ENCODE measurements at regions not wholly inside any gene's neighbourhood (a gene's known extent, or its start where the extent isn't known, plus 50 kb on each side); places are given as distances from the start of the nearest gene placed in this dataset.
"Not testable (repeated sequence)": the region's sequence is repeated elsewhere in the genome, so short reads cannot be mapped to it uniquely, and the experiment has no call there.

DNA sequence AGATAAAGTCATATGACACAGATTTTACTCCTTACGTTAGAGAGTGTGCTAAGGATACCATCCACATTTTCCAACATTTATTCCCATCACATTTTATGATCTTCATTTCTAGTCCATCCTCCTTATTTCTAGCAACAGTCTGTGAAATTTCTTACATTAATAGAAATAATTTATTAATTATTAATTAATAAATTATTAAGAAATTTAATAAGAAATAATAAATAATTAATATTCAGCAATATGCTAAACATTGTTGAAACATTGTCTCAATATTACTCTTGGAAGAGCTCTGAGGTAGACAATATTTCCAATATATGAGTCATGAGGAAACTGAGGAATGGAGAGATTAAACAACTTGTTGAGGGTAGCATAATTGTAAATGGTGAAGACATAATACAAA, 1742.5 kb upstream of the CDH6 start:
- not testable (repeated sequence) for DNase-seq

DNA sequence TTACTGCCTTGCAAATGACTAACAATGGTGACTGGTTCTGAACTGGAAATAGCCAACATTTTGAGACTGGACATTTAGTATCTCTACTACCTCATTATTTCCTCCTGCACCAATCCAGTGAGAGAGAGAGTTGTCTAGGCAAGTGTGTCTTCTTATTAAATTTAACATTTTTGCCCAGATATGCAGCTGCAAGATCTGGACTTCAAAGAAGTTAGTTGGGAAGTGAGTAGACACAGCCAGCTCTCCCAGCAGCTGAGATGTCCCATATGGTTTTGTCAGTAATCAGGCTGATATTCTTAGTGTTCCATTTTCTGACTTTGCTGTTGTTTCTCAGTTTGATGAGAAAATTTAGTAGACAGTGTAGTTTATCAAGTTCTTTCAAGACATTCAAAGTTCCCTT, 1778.8 kb upstream of the CDH6 start:
- DNase-seq, result no peak

DNA sequence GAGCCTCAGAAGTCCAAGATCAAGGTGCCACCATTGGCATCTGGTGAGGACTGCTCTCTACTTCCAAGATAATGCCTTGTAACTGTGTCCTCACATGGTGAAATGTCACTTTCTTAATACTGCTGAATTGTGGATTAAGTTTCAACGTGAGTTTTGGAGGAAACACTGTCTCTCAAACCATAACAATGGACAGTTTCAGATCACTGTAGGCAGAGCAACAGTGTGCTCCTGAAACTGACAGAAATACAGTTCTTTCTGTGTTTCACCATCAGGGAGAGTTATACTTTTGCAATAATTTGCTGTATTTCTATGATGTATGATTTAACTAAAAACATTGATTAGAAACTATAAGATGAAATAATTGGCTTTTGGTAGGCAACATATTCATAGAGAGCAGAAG, 1780.5 kb upstream of the CDH6 start:
- DNase-seq, result no peak

DNA sequence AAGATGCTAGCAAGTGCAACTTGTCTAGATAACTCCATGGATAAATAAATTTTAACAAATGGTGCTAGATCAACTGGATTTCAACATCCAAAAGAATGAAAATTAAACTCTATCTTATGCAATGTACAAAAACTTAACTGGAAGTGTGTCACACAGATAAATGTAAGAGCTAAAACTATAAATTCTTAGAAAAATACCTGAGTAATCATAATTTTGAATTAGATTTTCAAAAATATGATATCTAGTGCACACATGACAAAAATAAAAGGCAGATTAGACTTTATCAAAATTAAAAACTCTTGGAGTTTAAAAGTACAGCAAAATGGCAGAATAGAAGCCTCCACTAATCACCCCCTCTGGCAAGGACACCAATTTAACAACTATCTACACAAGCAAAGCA, 1791.2 kb upstream of the CDH6 start:
- no peak for DNase-seq

DNA sequence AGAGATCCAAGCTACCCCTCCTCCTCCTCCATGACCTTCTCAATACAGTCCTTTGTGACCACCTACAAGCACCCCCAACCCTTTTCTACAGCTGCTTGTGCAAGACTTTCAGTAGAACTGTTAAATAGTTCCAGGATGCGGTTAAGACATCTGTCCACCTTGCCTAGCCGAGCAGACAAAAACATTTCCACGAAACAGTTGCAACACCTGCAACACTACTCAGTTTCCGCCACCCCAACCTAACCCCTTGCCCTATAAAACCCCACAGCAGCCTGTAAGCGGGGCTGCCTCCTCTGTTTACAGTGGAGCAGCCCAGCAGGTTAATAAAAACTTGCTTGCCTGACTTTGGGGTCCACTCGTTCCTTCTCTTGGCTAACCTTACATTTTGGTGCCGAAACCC, 1803.5 kb upstream of the CDH6 start:
- no peak for DNase-seq

DNA sequence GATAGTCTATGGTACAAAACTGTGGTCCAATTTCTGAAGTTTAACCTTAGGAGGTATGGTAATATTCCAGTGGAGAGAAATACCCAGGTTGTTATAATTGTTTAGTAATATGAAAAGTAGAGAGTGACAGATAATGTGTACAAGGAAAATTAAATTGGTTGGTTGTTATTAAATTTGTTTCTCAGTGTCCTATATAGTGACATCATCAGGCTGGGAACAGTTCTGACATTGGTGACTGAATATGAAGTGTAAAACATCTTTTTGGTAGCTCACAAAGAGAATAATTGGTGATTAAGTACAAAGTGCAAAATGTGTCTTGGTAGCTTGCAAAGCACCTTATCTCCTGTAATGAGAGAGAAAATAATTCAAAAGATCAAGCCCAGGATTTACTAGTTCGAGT, 1806.1 kb upstream of the CDH6 start:
- DNase-seq, result no peak

DNA sequence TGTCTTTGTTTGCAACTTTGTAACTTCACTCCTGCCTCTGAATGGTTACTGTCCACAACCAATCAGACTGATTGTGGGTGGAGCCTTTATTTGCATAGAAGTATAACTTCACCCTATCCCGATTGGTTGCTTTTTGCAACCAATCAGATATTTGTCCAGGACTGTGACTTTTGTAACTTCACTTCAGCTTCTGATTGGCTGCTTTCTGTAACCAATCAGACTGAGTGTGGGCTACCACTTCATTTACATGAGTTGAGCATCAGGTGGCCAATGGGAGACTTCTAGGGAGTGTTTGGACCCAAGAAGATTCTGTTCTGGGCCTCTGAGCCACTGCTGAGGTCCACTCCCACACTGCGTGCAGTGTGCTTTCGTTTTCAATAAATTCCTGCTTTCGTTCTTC, 1810.7 kb upstream of the CDH6 start:
- DNase-seq, result no peak

DNA sequence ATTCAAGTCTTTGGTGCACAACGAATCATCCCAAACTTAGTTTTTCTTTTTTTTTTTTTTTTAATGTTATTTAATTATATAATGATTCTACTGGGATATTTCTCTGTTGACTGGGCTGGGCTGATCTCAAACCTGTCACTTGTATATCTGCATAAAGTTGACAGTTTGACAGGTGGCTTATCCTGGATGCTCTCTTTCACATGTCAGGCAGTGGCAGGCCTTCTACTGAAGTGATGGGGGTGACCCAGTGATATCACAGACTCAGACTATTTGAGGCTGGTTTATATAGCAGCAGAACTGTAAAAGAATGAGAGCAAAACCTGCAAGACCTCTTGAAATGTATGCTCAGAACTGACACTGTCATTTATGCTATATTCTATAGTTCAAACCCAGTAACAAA, 1813.5 kb upstream of the CDH6 start:
- DNase-seq, result no peak

DNA sequence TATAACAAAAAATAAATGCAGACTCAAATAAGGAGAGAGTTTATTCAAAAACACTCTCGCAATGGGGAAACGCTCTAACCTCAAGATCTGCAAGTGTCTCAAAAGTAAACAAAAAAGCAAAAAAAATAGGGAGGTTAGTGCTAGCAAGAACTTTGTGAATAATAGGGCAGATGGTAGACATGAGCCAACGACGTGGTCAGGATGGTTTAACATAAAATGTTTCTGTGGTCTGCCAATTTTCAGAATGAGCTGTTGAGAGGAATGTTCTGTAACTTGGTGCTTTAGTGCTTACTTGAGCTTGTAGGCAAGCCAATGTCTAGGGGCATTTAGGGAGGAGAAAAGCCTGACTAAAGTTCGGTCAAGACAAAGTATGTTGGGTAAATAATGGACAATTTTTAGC, 1813.9 kb upstream of the CDH6 start:
- DNase-seq, result no peak

DNA sequence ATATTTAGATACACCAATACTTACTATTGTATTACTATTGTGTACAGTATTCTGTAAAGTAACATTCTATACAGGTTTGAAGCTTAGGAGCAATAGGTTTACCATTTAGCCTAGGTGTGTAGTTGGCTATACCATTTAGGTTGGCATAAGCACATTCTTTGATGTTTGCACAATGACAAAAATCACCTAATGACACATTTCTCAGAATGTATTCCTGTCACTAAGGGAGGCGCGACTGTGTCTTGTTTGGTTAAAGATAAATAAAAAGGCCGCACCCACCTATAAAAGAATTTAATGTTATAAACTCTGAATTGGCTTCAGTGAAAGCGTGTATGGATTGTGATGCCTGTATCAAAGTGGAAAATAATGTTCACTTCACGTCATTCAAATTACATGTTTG, 1815.4 kb upstream of the CDH6 start:
- DNase-seq, result no peak

DNA sequence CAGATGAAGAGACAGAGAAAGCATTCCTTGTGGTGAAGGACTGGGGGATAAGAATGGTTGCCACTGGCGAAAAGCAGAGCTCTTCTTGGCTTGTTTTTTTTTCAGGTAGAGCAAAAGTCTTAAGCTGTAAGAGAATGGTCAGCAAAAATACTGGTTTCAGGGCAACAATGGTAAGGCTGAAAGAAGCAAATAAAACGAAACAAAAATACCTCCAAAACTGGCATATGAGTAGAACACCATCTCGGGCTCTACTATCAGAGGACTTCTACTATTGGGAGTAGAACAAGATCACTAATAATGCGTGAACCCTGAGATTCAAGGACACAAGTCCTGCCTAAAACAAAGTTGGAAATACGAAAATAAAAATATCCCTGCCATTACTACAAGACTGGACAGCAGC, 1823.2 kb upstream of the CDH6 start:
- no peak for DNase-seq

DNA sequence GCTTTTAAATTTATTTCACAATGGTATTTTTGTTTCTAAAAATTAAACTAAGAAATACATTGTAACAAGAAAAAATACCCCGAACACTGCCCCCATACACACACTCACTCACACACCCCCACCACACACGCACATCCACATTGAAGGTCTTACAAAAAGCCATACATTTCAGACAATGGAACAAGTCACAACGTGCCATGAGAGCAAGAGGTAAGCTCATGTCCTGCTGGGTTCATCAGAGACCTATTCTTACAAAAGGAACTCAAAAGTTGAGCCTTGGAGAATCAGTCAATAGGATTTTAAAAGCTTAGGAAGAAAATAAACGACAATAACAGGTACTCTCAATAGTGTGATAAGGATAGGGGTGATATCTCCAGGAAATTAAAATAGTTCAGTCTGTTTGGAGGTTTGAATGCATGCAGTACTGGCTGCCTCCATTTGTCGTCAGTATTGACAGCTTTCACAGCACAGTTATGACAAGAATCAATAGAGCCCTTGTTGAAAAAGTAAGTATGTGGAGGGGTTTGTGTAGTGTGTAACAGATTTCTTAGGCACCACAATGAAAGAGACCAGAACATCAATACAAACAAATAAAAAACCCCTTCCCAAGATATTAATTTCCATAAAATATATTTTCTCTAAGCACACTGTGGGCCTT, 1826.2 kb upstream of the CDH6 start:
- DNase-seq, result no peak

DNA sequence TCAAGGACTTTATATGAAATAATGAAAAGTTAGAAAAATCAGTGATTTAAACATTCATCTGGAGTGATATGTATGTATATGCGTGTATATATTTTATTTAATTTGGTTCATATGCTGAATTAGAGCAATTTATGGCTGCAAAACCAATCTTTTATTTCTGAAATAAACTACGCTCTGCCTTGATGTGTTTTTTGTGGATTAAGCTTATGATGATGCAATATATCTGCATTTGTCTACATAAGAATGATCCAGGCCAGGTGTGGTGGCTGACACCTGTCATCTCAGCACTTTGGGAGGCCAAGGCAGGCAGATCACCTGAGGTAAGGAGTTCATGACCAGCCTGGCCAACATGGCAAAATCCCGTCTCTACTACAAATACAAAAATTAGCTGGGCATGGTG, 1842.3 kb upstream of the CDH6 start:
- DNase-seq, result no peak

DNA sequence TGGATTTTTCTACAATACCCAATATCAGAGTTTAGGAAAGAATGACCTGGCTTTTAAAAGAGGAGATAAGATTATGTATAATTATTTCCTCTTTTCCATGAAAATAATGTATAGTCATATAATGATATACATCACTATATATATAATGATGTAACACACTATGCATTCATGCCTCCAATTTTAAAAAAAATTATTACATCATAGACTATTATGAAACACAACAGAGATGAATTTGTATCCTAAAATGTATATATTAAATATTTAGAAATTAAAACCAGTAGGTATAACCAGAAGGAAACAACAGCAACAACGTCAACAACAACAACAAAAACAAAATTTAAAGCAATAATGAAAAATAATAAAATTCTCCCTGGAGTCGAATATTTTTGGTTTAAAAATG, 1856.5 kb upstream of the CDH6 start:
- no peak for DNase-seq

DNA sequence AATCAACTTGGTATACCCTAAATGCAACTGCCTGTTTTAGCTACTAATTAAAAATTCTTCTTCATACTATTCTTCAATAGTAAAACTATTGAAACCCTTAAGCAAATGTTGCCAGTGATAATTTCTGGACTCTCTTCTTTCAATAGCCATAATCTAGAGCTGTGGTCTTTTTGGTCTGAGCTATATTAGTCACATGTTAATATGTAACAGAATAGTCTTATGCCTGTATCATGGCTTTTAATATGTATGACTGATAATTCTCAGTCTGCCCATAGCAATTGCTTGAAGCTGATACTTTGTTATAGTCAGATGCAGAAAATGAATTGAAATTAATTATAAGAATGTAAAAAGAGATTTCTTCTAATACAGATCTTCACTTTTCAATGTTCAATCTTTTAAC, 1871.9 kb upstream of the CDH6 start:
- no peak for DNase-seq

DNA sequence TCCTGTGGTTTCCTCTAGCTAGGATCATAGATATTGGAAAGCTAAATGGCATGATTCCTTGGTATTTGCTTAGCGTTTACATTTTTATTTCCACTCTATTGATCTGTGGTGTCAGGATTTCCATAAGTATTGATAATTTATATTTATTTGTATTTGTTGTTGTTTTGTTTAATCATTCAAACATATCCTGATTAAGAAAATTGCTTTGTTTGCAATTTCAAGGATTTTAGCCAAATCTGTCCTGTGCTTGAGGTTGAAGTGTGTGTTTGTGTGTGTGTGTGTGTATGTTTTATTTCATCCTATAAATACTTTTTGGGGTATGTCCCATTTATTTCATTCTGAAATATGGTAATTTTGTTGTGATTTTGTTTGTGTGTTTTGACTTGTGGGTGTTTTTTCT, 1884.1 kb upstream of the CDH6 start:
- no peak for DNase-seq

DNA sequence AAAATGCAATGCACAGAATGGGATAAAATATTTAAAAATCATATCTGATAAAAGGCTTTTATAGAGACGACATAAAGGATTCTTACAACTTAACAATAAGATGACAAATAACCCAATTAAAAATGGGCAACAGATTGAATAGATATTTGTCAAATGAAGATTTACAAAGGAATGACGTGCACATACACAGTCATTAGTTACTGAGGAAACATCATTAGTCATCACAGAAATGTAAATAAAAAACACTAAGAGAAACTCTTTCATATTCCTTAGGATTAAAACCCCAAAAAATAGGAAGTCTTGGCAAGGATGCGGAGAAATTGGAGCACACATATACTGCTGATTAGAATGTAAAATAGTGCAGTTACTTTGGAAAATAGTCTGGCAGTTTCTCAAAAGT, 1886.0 kb upstream of the CDH6 start:
- no peak for DNase-seq

DNA sequence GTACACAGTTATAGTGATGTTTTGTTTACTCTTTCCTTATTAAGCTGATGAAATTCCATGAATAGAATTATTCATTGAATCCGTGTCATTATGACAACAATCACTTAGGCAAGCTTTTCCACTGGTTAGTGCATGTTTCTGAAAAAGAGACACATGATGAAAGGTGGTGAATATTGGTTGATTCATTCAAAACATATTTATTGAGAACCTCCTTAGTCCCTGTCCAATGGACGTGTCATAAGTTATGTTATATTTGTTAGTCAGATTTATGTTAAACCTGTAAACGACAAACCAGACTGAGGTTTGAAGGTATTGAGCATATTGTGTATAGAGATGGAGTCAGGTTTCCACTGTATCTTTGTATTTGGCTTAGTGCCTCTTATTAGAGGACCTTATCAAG, 1888.9 kb upstream of the CDH6 start:
- DNase-seq, result no peak

DNA sequence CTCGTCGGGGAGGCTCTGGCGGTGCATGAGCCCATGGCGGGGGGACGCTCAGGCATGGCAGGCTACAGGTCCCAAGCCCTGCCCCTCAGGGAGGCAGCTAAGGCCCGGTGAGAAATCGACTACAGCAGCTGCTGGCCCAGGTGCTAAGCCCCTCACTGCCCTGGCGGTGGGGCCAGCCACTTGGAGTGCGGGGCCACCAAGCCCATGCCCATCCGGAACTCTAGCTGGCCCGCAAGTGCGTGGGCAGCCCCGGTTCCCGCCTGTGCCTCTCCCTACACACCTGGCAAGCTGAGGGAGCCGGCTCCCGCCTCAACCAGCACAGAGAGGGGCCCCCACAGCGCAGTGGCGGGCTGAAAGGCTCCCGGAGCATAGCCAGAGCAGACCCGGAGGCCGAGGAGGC, 1896.9 kb upstream of the CDH6 start:
- no peak for DNase-seq

DNA sequence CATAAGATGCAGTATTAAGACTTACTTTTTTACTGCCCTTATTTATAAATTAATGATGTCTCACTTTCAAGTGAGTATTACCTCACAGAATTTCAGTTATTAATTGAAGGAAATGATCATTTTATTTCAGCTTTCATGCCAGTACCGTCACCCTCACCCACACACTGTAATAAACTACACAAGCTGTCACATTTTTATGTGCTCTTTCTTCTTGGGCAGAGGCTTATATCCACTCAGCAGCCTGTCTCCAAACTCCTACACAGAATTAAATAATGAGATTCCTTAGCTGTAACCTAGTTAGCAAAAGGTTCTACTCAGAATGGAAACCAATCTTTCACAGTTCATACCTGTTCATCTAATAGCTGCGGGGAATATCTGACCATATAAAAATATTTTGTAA, 1915.8 kb upstream of the CDH6 start:
- DNase-seq, result no peak

DNA sequence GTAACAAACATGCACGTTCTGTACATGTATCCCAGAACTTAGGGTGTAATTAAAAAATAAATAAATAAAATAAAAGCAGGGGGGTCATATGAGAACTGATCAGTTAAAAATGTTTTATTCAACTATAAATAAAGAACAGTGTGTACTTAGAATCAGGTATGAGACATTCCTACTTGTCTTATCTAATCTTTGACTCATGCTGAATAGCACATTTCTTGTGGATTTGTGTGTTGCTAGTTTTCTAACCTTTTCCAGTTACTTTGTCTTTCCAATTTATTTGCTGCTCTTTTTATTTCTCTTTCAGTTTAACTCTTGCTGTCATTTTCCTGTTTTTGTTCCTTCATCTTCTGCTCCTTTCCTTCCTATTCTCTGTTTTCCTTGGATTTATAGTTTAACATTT, 1917.1 kb upstream of the CDH6 start:
- no peak for DNase-seq

DNA sequence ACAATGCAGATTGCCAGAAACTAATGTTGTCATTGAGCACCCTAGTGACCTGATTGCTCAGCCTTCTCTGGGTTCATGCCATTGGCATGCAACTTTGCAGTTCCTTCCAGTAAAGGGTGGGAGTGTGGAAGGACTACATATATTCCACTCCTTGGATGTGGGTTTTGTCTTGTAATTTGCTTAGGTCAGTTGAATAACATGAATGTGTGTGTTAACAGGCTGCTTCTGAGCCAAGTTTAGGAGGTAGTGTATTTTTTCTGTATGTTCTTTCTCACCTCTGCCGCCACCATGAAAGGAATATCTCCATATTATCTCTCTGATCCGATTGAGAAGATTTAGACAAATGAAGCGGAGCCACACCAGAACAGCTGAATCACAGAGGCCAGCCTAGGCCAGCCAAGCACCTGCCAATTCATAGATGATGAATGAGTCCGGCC, 1929.6 kb upstream of the CDH6 start:
- DNase-seq, result no peak

DNA sequence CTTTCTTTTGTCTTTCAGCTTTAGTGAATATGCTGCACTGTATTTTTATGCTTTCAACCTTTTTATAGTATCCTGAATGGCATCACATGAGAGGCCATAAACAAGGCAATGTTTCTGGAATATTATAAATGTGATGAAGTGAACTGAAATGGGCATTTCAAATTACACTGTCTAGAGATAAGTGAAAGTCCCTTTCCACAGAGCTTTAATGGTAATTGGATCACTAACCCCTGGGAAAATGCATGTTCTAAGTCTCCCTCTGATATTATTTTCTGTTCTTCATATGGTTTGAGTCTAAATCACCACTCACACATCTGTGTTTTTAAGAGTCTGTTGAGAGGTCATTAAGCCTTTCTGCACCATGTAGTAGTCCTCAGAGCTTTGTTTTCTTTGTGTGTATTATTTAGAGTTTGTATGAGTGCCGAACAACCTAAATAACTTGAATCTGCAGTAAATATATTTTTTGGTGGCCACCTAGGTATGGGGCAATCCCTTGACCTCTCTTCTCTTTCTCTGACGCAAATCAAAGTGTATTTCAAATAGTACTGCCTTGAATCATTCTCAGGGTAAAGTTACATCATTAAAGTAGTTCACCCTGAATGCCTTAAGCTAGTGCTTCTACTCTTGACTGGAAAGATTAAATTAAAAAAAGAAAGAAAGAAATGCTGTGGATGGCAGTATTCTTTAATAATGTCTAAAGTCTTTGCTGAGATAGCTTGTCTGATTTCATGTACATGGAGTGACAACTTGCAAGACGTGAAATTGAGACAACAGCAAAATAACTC, 1931.0 kb upstream of the CDH6 start:
- no peak for DNase-seq

DNA sequence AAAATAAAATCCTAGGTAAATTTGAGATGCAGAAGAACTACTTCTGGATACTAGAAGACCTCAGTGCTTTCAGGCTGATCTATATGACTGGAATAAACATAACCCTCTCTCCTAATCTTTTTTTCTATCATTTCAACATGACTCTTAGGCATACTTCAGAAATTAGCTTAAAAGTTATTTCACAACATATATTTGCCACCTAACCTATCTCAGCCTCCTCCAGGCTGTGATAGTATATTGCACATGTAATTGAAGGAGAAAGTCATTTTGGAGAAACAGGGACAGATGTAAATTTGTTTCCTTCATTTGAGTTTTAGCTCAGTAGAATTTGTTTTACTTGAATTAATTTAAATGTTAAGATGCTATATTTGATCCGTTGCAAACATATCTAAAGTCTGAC, 1932.3 kb upstream of the CDH6 start:
- no peak for DNase-seq
